ENCODE measurements at regions not wholly inside any gene's neighbourhood (a gene's known extent, or its start where the extent isn't known, plus 50 kb on each side); places are given as distances from the start of the nearest gene placed in this dataset.

- Histone ChIP-seq H3K27me3 (ENCODE audit: control insufficient read depth in 1 of 2, insufficient read depth in 2 of 2, low read length in 2 of 2) (no peaks in the 10 kb centered on the region; a peak in 1 of 5 replicates), H3K27ac (ENCODE audit: extremely low read length, insufficient read depth, low read length) (no peak overlapping the region), H3K4me2 (ENCODE audit: low read depth, low read length) (no peak overlapping the region), H4K20me1 (ENCODE audit: insufficient read depth, low read length) (no peaks in the 10 kb centered on the region), H3K4me1 (ENCODE audit: insufficient read depth, low read length) (peaks cover 23% of the 10 kb centered on the region), H2AFZ (ENCODE audit: low read length) (no peak overlapping the region), H3K79me2 (ENCODE audit: insufficient read depth, low read length) (no peaks in the 10 kb centered on the region), H3K9me3 (ENCODE audit: low read length) (no peaks in the 10 kb centered on the region), H3K4me3 (replicated peaks in 1 of 3; ENCODE audit: insufficient read depth in 1 of 3, low read depth in 2 of 3, low read length in 3 of 3) (no peak overlapping the region), H3K36me3 (replicated peaks in 1 of 2; ENCODE audit: control insufficient read depth in 1 of 2, insufficient read depth in 2 of 2, low read length in 2 of 2) (no peaks in the 10 kb centered on the region), H3K9ac (ENCODE audit: insufficient read depth, low read depth, low read length) (no peak overlapping the region)
- ATAC-seq (no peak), DNase-seq (ENCODE audit: low spot score) (no peak), FAIRE-seq (no peak)
- in situ Hi-C loops (cut with HindIII; ENCODE audit: extremely low pct_ligation_motif_present, low pct_unique_long_range_greater_than_20kb): no loop called here
- TF ChIP-seq RORA (CRISPR knock-in tag; IDR thresholded peaks at IDR 0.05) (no peak), JARID2 (CRISPR knock-in tag; IDR thresholded peaks at IDR 0.05; ENCODE audit: insufficient replicate concordance) (no peak)
- TF ChIP-seq, protein P1, sequence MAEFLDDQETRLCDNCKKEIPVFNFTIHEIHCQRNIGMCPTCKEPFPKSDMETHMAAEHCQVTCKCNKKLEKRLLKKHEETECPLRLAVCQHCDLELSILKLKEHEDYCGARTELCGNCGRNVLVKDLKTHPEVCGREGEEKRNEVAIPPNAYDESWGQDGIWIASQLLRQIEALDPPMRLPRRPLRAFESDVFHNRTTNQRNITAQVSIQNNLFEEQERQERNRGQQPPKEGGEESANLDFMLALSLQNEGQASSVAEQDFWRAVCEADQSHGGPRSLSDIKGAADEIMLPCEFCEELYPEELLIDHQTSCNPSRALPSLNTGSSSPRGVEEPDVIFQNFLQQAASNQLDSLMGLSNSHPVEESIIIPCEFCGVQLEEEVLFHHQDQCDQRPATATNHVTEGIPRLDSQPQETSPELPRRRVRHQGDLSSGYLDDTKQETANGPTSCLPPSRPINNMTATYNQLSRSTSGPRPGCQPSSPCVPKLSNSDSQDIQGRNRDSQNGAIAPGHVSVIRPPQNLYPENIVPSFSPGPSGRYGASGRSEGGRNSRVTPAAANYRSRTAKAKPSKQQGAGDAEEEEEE (CRISPR knock-in tag; IDR thresholded peaks at IDR 0.05; ENCODE audit: borderline replicate concordance): no peak
- ChIA-PET CTCF (ENCODE audit: low intra/inter-chr PET ratio, low total read pairs) (no interaction called here), POLR2A (no interaction called here)
- intact Hi-C loops (cut with micrococcal nuclease; ENCODE audit: unreplicated experiment): no loop called here
- no TSS peak for BruUV-seq (replicated peaks)
- 53% methylated on average over 1 of the region's 1 CpG for WGBS (ENCODE audit: low lambda C conversion rate)
Observed at GRCh38 chr1:55618199-55618598, 403.0 kb upstream of the USP24 start.

DNA sequence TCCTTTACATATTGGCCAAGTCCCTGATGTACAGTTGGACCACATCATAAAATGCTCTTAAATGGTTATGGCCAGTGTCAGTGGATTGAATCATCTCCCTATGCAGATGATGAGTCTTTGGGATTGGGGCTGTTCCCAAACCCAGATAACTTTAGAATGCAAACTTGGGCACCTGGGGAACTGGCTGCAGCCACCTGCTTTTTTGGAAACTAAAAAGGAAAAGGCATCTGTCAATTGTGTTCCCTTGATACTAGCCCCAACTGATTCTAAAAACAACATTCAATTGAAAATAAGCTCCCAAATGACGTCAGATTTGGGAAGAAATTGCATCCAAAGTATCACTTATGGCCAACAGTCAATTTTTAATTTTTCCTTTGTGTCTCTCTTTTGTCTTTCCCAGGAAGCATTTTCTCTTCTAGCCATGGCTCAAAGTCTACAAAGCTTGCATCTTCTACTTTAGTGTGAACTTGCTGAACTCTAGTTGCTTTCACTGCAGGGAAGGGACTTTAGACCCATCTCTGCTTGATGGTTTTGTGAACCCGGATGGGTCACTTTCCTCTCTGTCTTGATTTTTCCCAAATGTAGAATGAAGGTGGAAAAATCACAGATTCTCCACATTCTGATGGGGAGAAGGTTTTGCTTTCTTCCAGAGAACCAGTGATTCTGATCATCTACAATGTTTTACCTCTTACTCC, 402.3 kb upstream of the USP24 start:
- POLR2A ChIA-PET: no interaction called here
- Histone ChIP-seq H3K4me3 (replicated peaks in 1 of 3; ENCODE audit: insufficient read depth in 1 of 3, low read depth in 2 of 3, low read length in 3 of 3) (no peak overlapping the region), H3K79me2 (ENCODE audit: insufficient read depth, low read length) (no peaks in the 10 kb centered on the region), H3K4me1 (ENCODE audit: insufficient read depth, low read length) (peaks cover 23% of the 10 kb centered on the region), H3K4me2 (ENCODE audit: low read depth, low read length) (no peak overlapping the region), H3K27ac (ENCODE audit: extremely low read length, insufficient read depth, low read length) (no peak overlapping the region), H2AFZ (ENCODE audit: low read length) (no peak overlapping the region), H3K9me3 (ENCODE audit: low read length) (no peaks in the 10 kb centered on the region), H4K20me1 (ENCODE audit: insufficient read depth, low read length) (no peaks in the 10 kb centered on the region), H3K27me3 (ENCODE audit: control insufficient read depth in 1 of 2, insufficient read depth in 2 of 2, low read length in 2 of 2) (no peaks in the 10 kb centered on the region; a peak in 1 of 5 replicates), H3K36me3 (replicated peaks in 1 of 2; ENCODE audit: control insufficient read depth in 1 of 2, insufficient read depth in 2 of 2, low read length in 2 of 2) (no peaks in the 10 kb centered on the region), H3K9ac (ENCODE audit: insufficient read depth, low read depth, low read length) (no peak overlapping the region)
- no TSS peak for BruUV-seq (replicated peaks)
- TF ChIP-seq CREB1 (IDR thresholded peaks at IDR 0.05) (peak; percentile 59), CREB1 (CRISPR knock-in tag; IDR thresholded peaks at IDR 0.05) (no peak), ATF7 (IDR thresholded peaks at IDR 0.05) (peak; percentile 64; the same call in 1 of the 2 replicates), ATF7 (CRISPR knock-in tag; IDR thresholded peaks at IDR 0.05) (no peak), HNF4A (CRISPR knock-in tag; IDR thresholded peaks at IDR 0.05) (peak; percentile 43), RARA (CRISPR knock-in tag; IDR thresholded peaks at IDR 0.05) (peak; percentile 39; the same call in 1 of the 2 replicates), FOXM1 (CRISPR knock-in tag; IDR thresholded peaks at IDR 0.05) (no peak), HNF4G (IDR thresholded peaks at IDR 0.05; ENCODE audit: borderline replicate concordance, low read depth, low read length) (peak; percentile 40; the same call in 1 of the 2 replicates), HNF4G (CRISPR knock-in tag; IDR thresholded peaks at IDR 0.05; ENCODE audit: borderline replicate concordance, low read depth) (no peak), ZBTB25 (CRISPR knock-in tag; IDR thresholded peaks at IDR 0.05) (no peak), SYNCRIP (IDR thresholded peaks at IDR 0.05; ENCODE audit: insufficient read depth, low read depth, low read length) (no peak)
- no peak for FAIRE-seq
- intact Hi-C loops (cut with micrococcal nuclease; ENCODE audit: unreplicated experiment): no loop called here
- ATAC-seq: no peak
- in situ Hi-C loops (cut with HindIII; ENCODE audit: extremely low pct_ligation_motif_present, low pct_unique_long_range_greater_than_20kb): no loop called here
- CTCF ChIA-PET (ENCODE audit: low intra/inter-chr PET ratio, low total read pairs): no interaction called here
- 4% methylated on average over 2 of the region's 2 CpGs for WGBS (ENCODE audit: low lambda C conversion rate)
- no peak for DNase-seq (ENCODE audit: low spot score)
